HL-60/S4 treated with retinoic acid at 250 ng/mL for 4 days and 3 days (cell line): ENCODE measurements at regions not wholly inside any gene's neighbourhood (a gene's known extent, or its start where the extent isn't known, plus 50 kb on each side); places are given as distances from the start of the nearest gene placed in this dataset.
"Not testable (repeated sequence)": the region's sequence is repeated elsewhere in the genome, so short reads cannot be mapped to it uniquely, and the experiment has no call there.

ENCODE experiments used
- in situ Hi-C: fragments of 300-500 bp; cut with MboI; formaldehyde crosslinking; loops from 2 replicates; pipeline ENCODE4 v1.7.0; 2022; ENCODE audit warnings: low sequenced_read_pairs

- in situ Hi-C loops, result not testable (repeated sequence)
Observed at GRCh38 chr6:26279371-26279770, 85.6 kb upstream of the BTN3A2 start.

- in situ Hi-C loops, result no loop called here
Observed at GRCh38 chr6:26280407-26280806, 84.6 kb upstream of the BTN3A2 start.

- in situ Hi-C loops, result no loop called here
Observed at GRCh38 chr6:26284537-26285142, 80.4 kb upstream of the BTN3A2 start.

- in situ Hi-C loops, result no loop called here
Observed at GRCh38 chr6:26285143-26286134, 79.6 kb upstream of the BTN3A2 start.

- in situ Hi-C loops, result no loop called here
Observed at GRCh38 chr6:26286168-26286877, 78.7 kb upstream of the BTN3A2 start.

- in situ Hi-C loops, result no loop called here
Observed at GRCh38 chr6:26288155-26288554, 76.8 kb upstream of the BTN3A2 start.

GRCh38 chr6:26290941-26291340 is 74.1 kb upstream of the BTN3A2 start:
- in situ Hi-C loops, result no loop called here

- in situ Hi-C loops, result no loop called here
Observed at GRCh38 chr6:26292709-26293108, 72.3 kb upstream of the BTN3A2 start.

GRCh38 chr6:26294302-26294701 is 70.7 kb upstream of the BTN3A2 start:
- in situ Hi-C loops, result no loop called here

- in situ Hi-C loops, result no loop called here
Observed at GRCh38 chr6:26295691-26296555, 69.1 kb upstream of the BTN3A2 start.

- in situ Hi-C loops, result no loop called here
Observed at GRCh38 chr6:26296556-26296856, 68.5 kb upstream of the BTN3A2 start.

- in situ Hi-C loops, result no loop called here
Observed at GRCh38 chr6:26296857-26297648, 67.9 kb upstream of the BTN3A2 start.

GRCh38 chr6:26299286-26300042 is 65.5 kb upstream of the BTN3A2 start:
- in situ Hi-C loops, result no loop called here

GRCh38 chr6:26300043-26300331 is 65.0 kb upstream of the BTN3A2 start:
- in situ Hi-C loops, result no loop called here

- in situ Hi-C loops, result no loop called here
Observed at GRCh38 chr6:26300359-26300758, 64.6 kb upstream of the BTN3A2 start.

- in situ Hi-C loops, result no loop called here
Observed at GRCh38 chr6:26300828-26301227, 64.2 kb upstream of the BTN3A2 start.

GRCh38 chr6:26301638-26302037 is 63.4 kb upstream of the BTN3A2 start:
- in situ Hi-C loops, result no loop called here

GRCh38 chr6:26302941-26303559 is 61.9 kb upstream of the BTN3A2 start:
- in situ Hi-C loops, result no loop called here

- in situ Hi-C loops, result no loop called here
Observed at GRCh38 chr6:26304213-26304796, 60.7 kb upstream of the BTN3A2 start.
